ENCODE measurements at regions not wholly inside any gene's neighbourhood (a gene's known extent, or its start where the extent isn't known, plus 50 kb on each side); places are given as distances from the start of the nearest gene placed in this dataset.

DNA sequence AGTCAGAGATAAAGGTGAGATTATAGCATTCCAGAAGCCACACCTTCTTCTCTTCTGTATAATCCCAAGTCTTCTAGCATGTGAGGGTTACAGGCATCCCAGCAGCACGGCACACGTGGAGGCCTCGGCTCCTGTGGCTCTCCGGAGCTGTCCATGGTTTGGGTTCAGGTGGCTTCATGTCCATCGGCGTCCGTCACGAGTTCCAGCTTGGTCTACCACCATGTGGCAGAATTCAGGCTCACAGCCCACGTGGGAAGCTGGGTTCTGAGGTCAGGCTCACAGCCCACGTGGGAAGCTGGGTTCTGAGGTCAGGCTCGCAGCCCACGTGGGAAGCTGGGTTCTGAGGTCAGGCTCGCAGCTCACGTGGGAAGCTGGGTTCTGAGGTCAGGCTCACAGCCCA is 378.3 kb upstream of the SALL3 start:
- in situ Hi-C loops (cut with MboI; ENCODE audit: low pct_unique_long_range_greater_than_20kb, low sequenced_read_pairs, unreplicated experiment) = no loop called here
- TF ChIP-seq, protein P1, sequence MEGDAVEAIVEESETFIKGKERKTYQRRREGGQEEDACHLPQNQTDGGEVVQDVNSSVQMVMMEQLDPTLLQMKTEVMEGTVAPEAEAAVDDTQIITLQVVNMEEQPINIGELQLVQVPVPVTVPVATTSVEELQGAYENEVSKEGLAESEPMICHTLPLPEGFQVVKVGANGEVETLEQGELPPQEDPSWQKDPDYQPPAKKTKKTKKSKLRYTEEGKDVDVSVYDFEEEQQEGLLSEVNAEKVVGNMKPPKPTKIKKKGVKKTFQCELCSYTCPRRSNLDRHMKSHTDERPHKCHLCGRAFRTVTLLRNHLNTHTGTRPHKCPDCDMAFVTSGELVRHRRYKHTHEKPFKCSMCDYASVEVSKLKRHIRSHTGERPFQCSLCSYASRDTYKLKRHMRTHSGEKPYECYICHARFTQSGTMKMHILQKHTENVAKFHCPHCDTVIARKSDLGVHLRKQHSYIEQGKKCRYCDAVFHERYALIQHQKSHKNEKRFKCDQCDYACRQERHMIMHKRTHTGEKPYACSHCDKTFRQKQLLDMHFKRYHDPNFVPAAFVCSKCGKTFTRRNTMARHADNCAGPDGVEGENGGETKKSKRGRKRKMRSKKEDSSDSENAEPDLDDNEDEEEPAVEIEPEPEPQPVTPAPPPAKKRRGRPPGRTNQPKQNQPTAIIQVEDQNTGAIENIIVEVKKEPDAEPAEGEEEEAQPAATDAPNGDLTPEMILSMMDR (IDR thresholded peaks at IDR 0.05; ENCODE audit: extremely low read depth, insufficient read depth, missing control alignments) = no peak

DNA sequence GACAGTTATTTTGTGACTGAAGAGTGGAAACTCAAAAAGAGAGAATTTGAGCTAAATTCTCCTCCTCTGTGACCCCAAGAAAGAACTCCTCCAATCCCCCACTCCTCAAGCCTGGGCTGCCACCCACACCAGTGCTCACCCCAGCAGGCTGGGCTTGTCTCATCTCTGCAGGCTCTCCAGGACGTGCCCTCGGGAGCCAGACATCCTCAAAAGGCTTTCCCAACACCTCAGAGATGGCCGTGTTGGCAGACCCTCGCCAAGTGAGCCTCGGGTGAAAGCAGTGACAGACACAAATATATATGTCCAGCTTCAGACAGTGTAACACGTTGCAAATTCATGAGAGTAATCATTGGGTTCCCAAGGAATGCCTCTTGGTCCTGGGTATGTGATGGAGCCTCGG is 377.7 kb upstream of the SALL3 start:
- in situ Hi-C loops (cut with MboI; ENCODE audit: low pct_unique_long_range_greater_than_20kb, low sequenced_read_pairs, unreplicated experiment) = no loop called here

More for the DNA sequence above, 378.3 kb upstream of the SALL3 start:
- no peak for DNase-seq (ENCODE audit: low spot score)

DNA sequence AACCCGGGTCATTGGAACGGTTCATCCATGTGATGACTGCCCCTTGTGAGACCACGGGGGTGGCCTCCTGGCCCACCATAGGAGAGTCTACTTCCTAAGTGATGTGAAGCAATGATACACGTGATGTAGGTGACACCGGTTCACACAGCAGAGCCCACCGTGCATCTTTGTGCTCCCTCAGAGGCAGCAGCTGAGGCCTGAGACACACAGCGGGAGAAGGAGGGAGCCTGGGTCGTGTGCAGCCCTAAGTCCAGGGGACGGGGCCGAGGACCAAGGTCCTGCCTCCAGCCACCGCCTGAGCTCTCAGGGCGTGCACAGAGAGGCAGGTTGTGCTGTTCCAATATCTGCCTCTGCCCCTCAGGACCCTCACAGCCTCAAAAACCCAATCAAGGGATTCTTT is 377.2 kb upstream of the SALL3 start:
- no peak for DNase-seq (ENCODE audit: low spot score)
- in situ Hi-C loops (cut with MboI; ENCODE audit: low pct_unique_long_range_greater_than_20kb, low sequenced_read_pairs, unreplicated experiment) = no loop called here
- TF ChIP-seq, protein P1 (IDR thresholded peaks at IDR 0.05; ENCODE audit: extremely low read depth, insufficient read depth, missing control alignments) = no peak

More for the DNA sequence above, 377.7 kb upstream of the SALL3 start:
- no peak for DNase-seq (ENCODE audit: low spot score)
- TF ChIP-seq, protein P1 (IDR thresholded peaks at IDR 0.05; ENCODE audit: extremely low read depth, insufficient read depth, missing control alignments) = no peak

DNA sequence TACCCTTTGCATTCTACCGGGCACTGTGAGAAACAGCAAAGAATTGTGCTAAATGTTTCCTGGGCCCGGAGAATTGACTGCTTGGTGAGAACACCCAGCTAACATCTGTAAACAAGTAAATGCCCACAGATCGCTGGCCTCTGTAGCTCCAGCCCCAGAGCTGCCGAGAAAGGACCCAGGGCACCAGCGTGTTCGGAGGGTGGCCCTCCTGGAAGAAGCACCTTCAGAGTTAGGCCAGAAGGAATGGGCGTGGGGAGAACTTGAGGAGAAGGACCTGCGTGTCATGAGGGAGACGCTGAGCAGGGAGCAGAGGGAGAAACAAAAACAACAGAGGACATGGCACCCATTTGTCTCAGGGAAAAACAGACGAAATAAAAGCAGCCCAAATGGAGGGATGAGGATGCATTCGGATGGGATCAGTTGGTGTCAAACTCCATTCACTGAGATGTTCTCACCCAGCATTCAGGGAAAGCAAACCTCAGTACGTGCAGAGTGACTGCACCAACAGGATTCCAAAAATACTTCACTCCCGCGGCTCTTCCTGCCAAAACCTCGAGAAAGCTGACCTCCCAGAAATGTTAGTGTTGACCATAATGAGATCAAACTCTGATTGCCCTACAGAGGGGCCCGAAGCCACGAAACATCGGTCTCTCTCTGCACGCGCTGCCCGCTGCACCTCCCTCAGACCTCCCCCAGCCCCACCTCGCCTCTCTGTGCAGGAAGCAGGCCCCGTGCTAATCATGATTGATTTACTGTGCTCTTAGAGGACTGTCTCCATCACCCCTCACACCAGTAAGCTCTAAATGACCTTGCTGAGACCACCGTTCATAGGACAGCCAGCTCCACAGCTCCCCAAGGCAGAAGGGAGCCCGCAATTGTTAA is 376.3 kb upstream of the SALL3 start:
- TF ChIP-seq, protein P1 (IDR thresholded peaks at IDR 0.05; ENCODE audit: extremely low read depth, insufficient read depth, missing control alignments) = no peak
- no peak for DNase-seq (ENCODE audit: low spot score)
- in situ Hi-C loops (cut with MboI; ENCODE audit: low pct_unique_long_range_greater_than_20kb, low sequenced_read_pairs, unreplicated experiment) = no loop called here

DNA sequence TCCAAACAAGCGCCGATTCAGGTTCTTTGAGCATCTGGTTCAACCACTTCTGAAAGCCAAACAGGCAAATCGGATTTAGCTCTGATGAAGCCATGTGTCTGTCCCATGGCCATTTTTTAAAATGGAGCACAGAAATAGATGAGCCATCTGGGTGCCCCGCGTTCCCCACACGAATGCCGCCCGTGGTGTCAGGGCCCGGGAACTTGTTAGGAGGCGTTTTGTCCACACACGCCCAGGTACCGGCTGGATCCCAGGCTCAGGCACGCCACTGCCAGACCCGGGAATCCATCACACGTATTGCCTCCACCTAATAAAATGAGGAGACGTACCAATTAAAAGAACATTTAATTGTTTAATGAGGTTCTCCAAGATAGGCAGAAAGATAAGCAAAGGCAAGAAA is 374.4 kb upstream of the SALL3 start:
- in situ Hi-C loops (cut with MboI; ENCODE audit: low pct_unique_long_range_greater_than_20kb, low sequenced_read_pairs, unreplicated experiment) = no loop called here
- DNase-seq (ENCODE audit: low spot score) = no peak
- TF ChIP-seq, protein P1 (IDR thresholded peaks at IDR 0.05; ENCODE audit: extremely low read depth, insufficient read depth, missing control alignments) = no peak

DNA sequence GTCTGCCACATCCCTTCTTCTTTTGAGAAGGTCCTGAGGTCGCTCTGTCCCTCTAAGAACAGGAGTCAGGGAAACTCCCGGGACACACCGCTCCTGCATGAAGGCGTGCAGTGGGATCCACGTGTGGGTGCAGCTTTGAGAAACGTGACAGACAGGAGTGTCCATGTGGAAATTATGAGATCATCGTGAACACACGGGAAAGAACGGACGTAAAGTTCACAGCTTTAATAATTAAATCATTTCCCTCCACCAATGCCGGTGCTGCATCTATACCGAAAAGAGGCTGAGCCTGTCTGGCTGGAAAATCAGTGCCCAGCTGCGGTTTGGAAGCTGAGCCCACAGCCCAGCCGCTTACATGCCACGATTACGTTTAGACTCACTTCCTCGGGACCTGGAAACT is 372.4 kb upstream of the SALL3 start:
- in situ Hi-C loops (cut with MboI; ENCODE audit: low pct_unique_long_range_greater_than_20kb, low sequenced_read_pairs, unreplicated experiment) = no loop called here
- TF ChIP-seq, protein P1 (IDR thresholded peaks at IDR 0.05; ENCODE audit: extremely low read depth, insufficient read depth, missing control alignments) = no peak
- DNase-seq (ENCODE audit: low spot score) = no peak
